SK-N-SH treated with all-trans-retinoic acid at 6 μM for 48 hours (cell line): ENCODE measurements at regions not wholly inside any gene's neighbourhood (a gene's known extent, or its start where the extent isn't known, plus 50 kb on each side); places are given as distances from the start of the nearest gene placed in this dataset.

ENCODE experiments used
- ATAC-seq: fragments of 200-7000 bp; cut with Tn5 transposase; 3 replicates; pipeline ENCODE4 v1.9.1; 2020; ENCODE audit warnings: mild to moderate bottlenecking, moderate library complexity
- BACH2 ChIP-seq: fragments of 250-450 bp; sonication (Bioruptor Pico); IDR thresholded peaks from 2 replicates; pipeline ENCODE4 v1.9.0; 2021; ENCODE audit warnings: mild to moderate bottlenecking, borderline replicate concordance
- CREB5 ChIP-seq: fragments of 250-450 bp; sonication (Bioruptor Pico); IDR thresholded peaks from 2 replicates; pipeline ENCODE4 v1.5.1; 2020; ENCODE audit warnings: low read depth, mild to moderate bottlenecking, moderate library complexity
- CSDC2 ChIP-seq: fragments of 250-450 bp; sonication (Bioruptor Pico); IDR thresholded peaks from 2 replicates; pipeline ENCODE4 v1.5.0; 2020; ENCODE audit warnings: mild to moderate bottlenecking, moderate library complexity
- CSRNP3 ChIP-seq: fragments of 250-450 bp; sonication (Bioruptor Pico); IDR thresholded peaks from 2 replicates; pipeline ENCODE4 v1.5.1; 2021; ENCODE audit warnings: mild to moderate bottlenecking, moderate library complexity
- ESRRG ChIP-seq: fragments of 250-450 bp; sonication (Bioruptor Pico); IDR thresholded peaks from 2 replicates; pipeline ENCODE4 v1.6.1; 2021; ENCODE audit warnings: mild to moderate bottlenecking
- GLIS3 ChIP-seq: fragments of 250-450 bp; sonication (Bioruptor Pico); IDR thresholded peaks from 2 replicates; pipeline ENCODE4 v1.5.0; 2020; ENCODE audit warnings: mild to moderate bottlenecking, moderate library complexity
- ISL1 ChIP-seq: fragments of 250-450 bp; sonication (Bioruptor Pico); IDR thresholded peaks from 2 replicates; pipeline ENCODE4 v2.1.2; 2022; ENCODE audit warnings: mild to moderate bottlenecking, moderate library complexity
- PATZ1 ChIP-seq: fragments of 250-450 bp; sonication (Bioruptor Pico); IDR thresholded peaks from 2 replicates; pipeline ENCODE4 v1.8.0; 2020; ENCODE audit warnings: mild to moderate bottlenecking, moderate library complexity, borderline replicate concordance
- POU6F1 ChIP-seq: fragments of 250-450 bp; sonication (Bioruptor Pico); IDR thresholded peaks from 2 replicates; pipeline ENCODE4 v1.8.0; 2021; ENCODE audit warnings: low read depth, mild to moderate bottlenecking, moderate library complexity, borderline replicate concordance
- PPARA ChIP-seq: fragments of 250-450 bp; sonication (Bioruptor Pico); IDR thresholded peaks from 2 replicates; pipeline ENCODE4 v1.5.0; 2020; ENCODE audit warnings: mild to moderate bottlenecking, borderline replicate concordance
- RARB ChIP-seq: fragments of 250-450 bp; sonication (Bioruptor Pico); IDR thresholded peaks from 2 replicates; pipeline ENCODE4 v1.8.0; 2021; ENCODE audit warnings: mild to moderate bottlenecking, moderate library complexity
- SNAI2 ChIP-seq: fragments of 250-450 bp; sonication (Bioruptor Pico); IDR thresholded peaks from 2 replicates; pipeline ENCODE4 v1.5.0; 2020; ENCODE audit warnings: mild to moderate bottlenecking, moderate library complexity
- TCF4 ChIP-seq: fragments of 250-450 bp; sonication (Bioruptor Pico); IDR thresholded peaks from 2 replicates; pipeline ENCODE4 v1.8.0; 2021; ENCODE audit warnings: mild to moderate bottlenecking, moderate library complexity, borderline replicate concordance
- TOX ChIP-seq: fragments of 250-450 bp; sonication (Bioruptor Pico); IDR thresholded peaks from 2 replicates; pipeline ENCODE4 v1.8.0; 2021; ENCODE audit warnings: mild to moderate bottlenecking, moderate library complexity, borderline replicate concordance
- ZC3H10 ChIP-seq: fragments of 250-450 bp; sonication (Bioruptor Pico); IDR thresholded peaks from 2 replicates; pipeline ENCODE4 v1.5.1; 2021; ENCODE audit warnings: mild to moderate bottlenecking, moderate library complexity
- ZFP3 ChIP-seq: fragments of 250-450 bp; sonication (Bioruptor Pico); IDR thresholded peaks from 2 replicates; pipeline ENCODE4 v1.5.0; 2020; ENCODE audit warnings: mild to moderate bottlenecking, moderate library complexity
- ZFP30 ChIP-seq: fragments of 450-650 bp; formaldehyde crosslinking; IDR thresholded peaks from 2 replicates; pipeline ENCODE4 v1.5.0; 2022; ENCODE audit warnings: mild to moderate bottlenecking, moderate library complexity
- ZNF565 ChIP-seq: fragments of 450-650 bp; formaldehyde crosslinking; conservative IDR thresholded peaks from 2 replicates; pipeline ENCODE4 v1.5.0; 2020; ENCODE audit warnings: low read depth, mild to moderate bottlenecking, moderate library complexity
- ZNF70 ChIP-seq: fragments of 450-650 bp; formaldehyde crosslinking; IDR thresholded peaks from 2 replicates; pipeline ENCODE4 v1.5.0; 2020; ENCODE audit warnings: mild to moderate bottlenecking, moderate library complexity

- ATAC-seq = no peak
- no peak for TF ChIP-seq POU6F1
- TF ChIP-seq RARB (CRISPR knock-in tag) = no peak
- TF ChIP-seq TCF4 (CRISPR knock-in tag) = no peak
- no peak for TF ChIP-seq ISL1 (CRISPR knock-in tag)
- no peak for TF ChIP-seq ZNF565 (CRISPR knock-in tag)
- no peak for TF ChIP-seq ZNF70
- no peak for TF ChIP-seq SNAI2 (CRISPR knock-in tag)
- no peak for TF ChIP-seq TOX (CRISPR knock-in tag)
- TF ChIP-seq ZFP3 (CRISPR knock-in tag) = no peak
Measured at GRCh38 chr12:91901381-91902074, 244.1 kb downstream of the BTG1 start.

GRCh38 chr12:91900971-91901370 lies 244.7 kb downstream of the BTG1 start:
- no peak for ATAC-seq

GRCh38 chr12:91899056-91899455 lies 246.6 kb downstream of the BTG1 start:
- no peak for TF ChIP-seq PATZ1 (CRISPR knock-in tag)
- TF ChIP-seq ISL1 (CRISPR knock-in tag) = no peak
- TF ChIP-seq GLIS3 (CRISPR knock-in tag) = no peak
- TF ChIP-seq PPARA (CRISPR knock-in tag) = no peak
- no peak for TF ChIP-seq CSRNP3
- TF ChIP-seq TOX (CRISPR knock-in tag) = no peak
- no peak for TF ChIP-seq CSDC2 (CRISPR knock-in tag)
- TF ChIP-seq ZFP30 (CRISPR knock-in tag) = no peak
- ATAC-seq = no peak

More at GRCh38 chr12:91900971-91901370, 244.7 kb downstream of the BTG1 start:
- no peak for TF ChIP-seq BACH2 (CRISPR knock-in tag)
- TF ChIP-seq ZFP3 (CRISPR knock-in tag) = no peak
- TF ChIP-seq CSRNP3 = no peak
- no peak for TF ChIP-seq CSDC2 (CRISPR knock-in tag)
- TF ChIP-seq ZNF565 (CRISPR knock-in tag) = no peak
- TF ChIP-seq ZNF70 = no peak
- TF ChIP-seq, all 23 proteins: peak for 0

GRCh38 chr12:91897025-91897515 lies 248.6 kb downstream of the BTG1 start:
- no peak for TF ChIP-seq CREB5
- no peak for TF ChIP-seq ESRRG (CRISPR knock-in tag)
- no peak for TF ChIP-seq ZC3H10 (CRISPR knock-in tag)
- TF ChIP-seq BACH2 (CRISPR knock-in tag) = no peak
- no peak for TF ChIP-seq CSDC2 (CRISPR knock-in tag)
- TF ChIP-seq PPARA (CRISPR knock-in tag) = no peak
- TF ChIP-seq ZFP30 (CRISPR knock-in tag) = no peak
- no peak for TF ChIP-seq CSRNP3
- TF ChIP-seq TOX (CRISPR knock-in tag) = no peak
- no peak for ATAC-seq
